Cardiac fibroblast (primary cell): ENCODE measurements at regions not wholly inside any gene's neighbourhood (a gene's known extent, or its start where the extent isn't known, plus 50 kb on each side); places are given as distances from the start of the nearest gene placed in this dataset.

Source experiments
- DNase-seq, 2 donors: peaks; one replicate each; pipeline versions ENCODE4 v3.0.0 to v3.0.0-alpha.2; 2010; ENCODE audit warnings: low read depth in 2 of 2
- H3K4me3 ChIP-seq, 2 donors: replicated peaks in 1 of 2; 1 replicate in 1 of 2; 2 replicates in 1 of 2; pipeline ENCODE4 v1.5.1; 2011; ENCODE audit warnings: low read depth in 2 of 2, low read length in 2 of 2, mild to moderate bottlenecking in 2 of 2, moderate library complexity in 1 of 2
- CTCF ChIP-seq: IDR thresholded peaks from one replicate; pipeline ENCODE4 v1.5.1; 2011; ENCODE audit warnings: low read depth, mild to moderate bottlenecking, low read length, inconsistent platforms

- H3K4me3 ChIP-seq: no peak overlapping the region
- no peak for DNase-seq
- TF ChIP-seq CTCF: no peak
Observed at GRCh38 chr11:92697461-92698312, 271.8 kb upstream of the MTNR1B start.

GRCh38 chr11:92698742-92699141 is 270.7 kb upstream of the MTNR1B start:
- TF ChIP-seq CTCF: no peak
- no peak for DNase-seq
- H3K4me3 ChIP-seq: no peak overlapping the region

- DNase-seq: peak in 1 of 2 donors; percentile 17
- TF ChIP-seq CTCF: no peak
- H3K4me3 ChIP-seq: no peak overlapping the region
Observed at GRCh38 chr11:92702037-92702804, 267.2 kb upstream of the MTNR1B start.

GRCh38 chr11:92702805-92703448 is 266.5 kb upstream of the MTNR1B start:
- peak; percentile 8 to 67 for DNase-seq
- TF ChIP-seq CTCF: no peak
- no peak overlapping the region for H3K4me3 ChIP-seq

GRCh38 chr11:92703449-92703830 is 266.0 kb upstream of the MTNR1B start:
- TF ChIP-seq CTCF: no peak
- H3K4me3 ChIP-seq: no peak overlapping the region

GRCh38 chr11:92707173-92707619 is 262.3 kb upstream of the MTNR1B start:
- no peak for DNase-seq
- TF ChIP-seq CTCF: no peak
- H3K4me3 ChIP-seq: no peak overlapping the region

More at GRCh38 chr11:92703449-92703830, 266.0 kb upstream of the MTNR1B start:
- peak; percentile 10 to 49 for DNase-seq
